HFFc6 (cell line): ENCODE measurements at regions not wholly inside any gene's neighbourhood (a gene's known extent, or its start where the extent isn't known, plus 50 kb on each side); places are given as distances from the start of the nearest gene placed in this dataset.

Experiments
- DNase-seq: peaks from one replicate; pipeline ENCODE4 v3.0.0-alpha.2; 2018
- H3K27ac Mint-ChIP-seq: 2 replicates; pipeline ENCODE4 v1.8.0; 2020; ENCODE audit warnings: mild to moderate bottlenecking, mixed read lengths
- H3K27me3 Mint-ChIP-seq: 2 replicates; pipeline ENCODE4 v1.8.0; 2021; ENCODE audit warnings: mild to moderate bottlenecking, moderate library complexity, mixed read lengths; ENCODE audit not compliant: insufficient read depth
- H3K36me3 Mint-ChIP-seq: 2 replicates; pipeline ENCODE4 v1.8.0; 2021; ENCODE audit warnings: low read depth, mixed read lengths
- H3K4me1 Mint-ChIP-seq: 2 replicates; pipeline ENCODE4 v1.8.0; 2020; ENCODE audit warnings: low read depth, mixed read lengths
- H3K4me3 Mint-ChIP-seq: 2 replicates; pipeline ENCODE4 v1.8.0; 2020; ENCODE audit warnings: mild to moderate bottlenecking, moderate library complexity, mixed read lengths
- H3K9me3 Mint-ChIP-seq: 2 replicates; pipeline ENCODE4 v1.8.0; 2020; ENCODE audit warnings: mild to moderate bottlenecking, mixed read lengths
- CTCF ChIP-seq: fragments of 200-600 bp; sonication (generic); IDR thresholded peaks from 2 replicates; pipeline ENCODE4 v1.5.0; 2021; ENCODE audit warnings: antibody characterized with exemption, mild to moderate bottlenecking

- Mint-ChIP-seq H3K4me1 (peaks cover 36% of the 10 kb centered on the region), H3K27me3 (peaks cover 14% of the 10 kb centered on the region), H3K27ac (peak overlapping the region; percentile 75), H3K9me3 (no peaks in the 10 kb centered on the region), H3K36me3 (no peaks in the 10 kb centered on the region), H3K4me3 (peak overlapping the region; percentile 49)
- 0 out of 2 replicates have a peak, but pooled peaks have one; percentile 24 for TF ChIP-seq CTCF
- DNase-seq, result peak; percentile 65
Observed at GRCh38 chr4:4780729-4781244, 78.7 kb upstream of the MSX1 start.

GRCh38 chr4:4779486-4779885, 80.0 kb upstream of the MSX1 start:
- Mint-ChIP-seq H3K27me3 (peaks cover 8% of the 10 kb centered on the region), H3K4me3 (no peak overlapping the region), H3K4me1 (peaks cover 36% of the 10 kb centered on the region), H3K27ac (no peak overlapping the region), H3K36me3 (no peaks in the 10 kb centered on the region), H3K9me3 (no peaks in the 10 kb centered on the region)
- TF ChIP-seq CTCF, result no peak
- DNase-seq, result no peak

GRCh38 chr4:4779054-4779453, 80.4 kb upstream of the MSX1 start:
- H3K4me1 Mint-ChIP-seq, result peaks cover 36% of the 10 kb centered on the region
- H3K36me3 Mint-ChIP-seq, result no peaks in the 10 kb centered on the region
- H3K27me3 Mint-ChIP-seq, result peaks cover 5% of the 10 kb centered on the region
- H3K9me3 Mint-ChIP-seq, result no peaks in the 10 kb centered on the region
- H3K4me3 Mint-ChIP-seq, result no peak overlapping the region
- H3K27ac Mint-ChIP-seq, result no peak overlapping the region
- no peak for DNase-seq
- no peak for TF ChIP-seq CTCF

- no peak overlapping the region for H3K27ac Mint-ChIP-seq
- H3K4me3 Mint-ChIP-seq, result no peak overlapping the region
- TF ChIP-seq CTCF, result no peak
- H3K27me3 Mint-ChIP-seq, result peaks cover 5% of the 10 kb centered on the region
- peaks cover 36% of the 10 kb centered on the region for H3K4me1 Mint-ChIP-seq
- DNase-seq, result no peak
- no peaks in the 10 kb centered on the region for H3K36me3 Mint-ChIP-seq
- H3K9me3 Mint-ChIP-seq, result no peaks in the 10 kb centered on the region
Observed at GRCh38 chr4:4778554-4778953, 80.9 kb upstream of the MSX1 start.

- Mint-ChIP-seq H3K9me3 (no peaks in the 10 kb centered on the region), H3K27me3 (peaks cover 5% of the 10 kb centered on the region)
- DNase-seq, result no peak
Observed at GRCh38 chr4:4776934-4777333, 82.5 kb upstream of the MSX1 start.

More at GRCh38 chr4:4776934-4777333, 82.5 kb upstream of the MSX1 start:
- TF ChIP-seq CTCF, result no peak
- no peak overlapping the region for H3K27ac Mint-ChIP-seq
- no peaks in the 10 kb centered on the region for H3K36me3 Mint-ChIP-seq
- H3K4me3 Mint-ChIP-seq, result no peak overlapping the region
- H3K4me1 Mint-ChIP-seq, result peaks cover 21% of the 10 kb centered on the region
